PC-3 (cell line): ENCODE measurements at regions not wholly inside any gene's neighbourhood (a gene's known extent, or its start where the extent isn't known, plus 50 kb on each side); places are given as distances from the start of the nearest gene placed in this dataset.

Experiments
- ATAC-seq: fragments of 200-7000 bp; cut with Tn5 transposase; 2 replicates; pipeline ENCODE4 v1.9.1; 2020; ENCODE audit warnings: mild to moderate bottlenecking, moderate library complexity
- BruUV-seq: library from RNA; stranded (reverse); fragments of 400-500 nt; replicated peaks from 2 replicates; lab custom pipeline; 2021; lab: Mats Ljungman, UMichigan
- CTCF ChIA-PET: fragments of 300-600 bp; sonication (Branson Sonifier 250); formaldehyde crosslinking; loops from one replicate; lab custom pipeline; 2022; ENCODE audit warnings: antibody characterized with exemption; lab: Charles Lee
- POLR2A ChIA-PET: fragments of 300-600 bp; sonication (Branson Sonifier 250); formaldehyde crosslinking; loops from one replicate; lab custom pipeline; 2022; ENCODE audit warnings: antibody characterized with exemption; ENCODE audit not compliant: unreplicated experiment; lab: Charles Lee
- DNase-seq: peaks from one replicate; pipeline ENCODE4 v3.0.0-alpha.2; 2015
- H2AFZ ChIP-seq: fragments of 300-600 bp; sonication (generic); 2 replicates; pipeline ENCODE4 v1.6.0; 2016; ENCODE audit warnings: antibody characterized with exemption, low read length
- H3F3A ChIP-seq: fragments of 300-600 bp; sonication (generic); one replicate; pipeline ENCODE4 v1.6.0; 2017; ENCODE audit warnings: antibody characterized with exemption, low read length, control low read depth, mild to moderate bottlenecking; ENCODE audit not compliant: unreplicated experiment
- H3K27ac ChIP-seq: fragments of 300-600 bp; sonication (generic); 2 replicates; pipeline ENCODE4 v1.5.1; 2016; ENCODE audit warnings: mild to moderate bottlenecking, low read length
- H3K27me3 ChIP-seq: fragments of 300-600 bp; sonication (generic); 2 replicates; pipeline ENCODE4 v1.6.1; 2016; ENCODE audit warnings: low read length, mixed read lengths
- H3K36me3 ChIP-seq: fragments of 300-600 bp; sonication (generic); 2 replicates; pipeline ENCODE4 v1.6.1; 2016; ENCODE audit warnings: low read depth, mixed run types, low read length, mixed read lengths
- H3K4me1 ChIP-seq: fragments of 300-600 bp; sonication (generic); 2 replicates; pipeline ENCODE4 v1.5.1; 2016; ENCODE audit warnings: low read length; ENCODE audit not compliant: insufficient read depth
- H3K4me2 ChIP-seq: fragments of 300-600 bp; sonication (generic); 2 replicates; pipeline ENCODE4 v1.6.0; 2016; ENCODE audit warnings: low read length
- H3K4me3 ChIP-seq: fragments of 300-600 bp; sonication (generic); 2 replicates; pipeline ENCODE4 v1.5.1; 2016; ENCODE audit warnings: mild to moderate bottlenecking, low read length, mixed read lengths
- H3K79me2 ChIP-seq: fragments of 300-600 bp; sonication (generic); 2 replicates; pipeline ENCODE4 v1.6.1; 2017; ENCODE audit warnings: low read length, mixed read lengths
- H3K9ac ChIP-seq: fragments of 300-600 bp; sonication (generic); 2 replicates; pipeline ENCODE4 v1.6.0; 2016; ENCODE audit warnings: mild to moderate bottlenecking, low read length
- H3K9me2 ChIP-seq: fragments of 300-600 bp; sonication (generic); replicated peaks from 2 replicates; pipeline ENCODE4 v1.6.1; 2016; ENCODE audit warnings: mixed run types, low read length, mixed read lengths
- H3K9me3 ChIP-seq: fragments of 300-600 bp; sonication (generic); 2 replicates; pipeline ENCODE4 v1.6.1; 2016; ENCODE audit warnings: low read length, mixed read lengths
- H4K20me1 ChIP-seq: fragments of 300-600 bp; sonication (generic); 2 replicates; pipeline ENCODE4 v1.6.1; 2016; ENCODE audit warnings: low read length, mixed read lengths
- CTCF ChIP-seq: fragments of 300-600 bp; sonication (generic); conservative IDR thresholded peaks from 2 replicates; pipeline ENCODE4 v1.5.1; 2017; ENCODE audit warnings: antibody characterized with exemption, low read depth, mild to moderate bottlenecking, low read length
- EZH2 ChIP-seq: fragments of 300-600 bp; sonication (generic); IDR thresholded peaks from one replicate; pipeline ENCODE4 v1.6.1; 2017; ENCODE audit warnings: antibody characterized with exemption, mild to moderate bottlenecking, low read length; ENCODE audit not compliant: unreplicated experiment
- EZH2phosphoT487 ChIP-seq: fragments of 300-600 bp; sonication (generic); IDR thresholded peaks from 2 replicates; pipeline ENCODE4 v1.6.1; 2018; ENCODE audit warnings: mild to moderate bottlenecking, antibody characterized with exemption, low read length, borderline replicate concordance
- intact Hi-C: fragments of 100-400 bp; cut with micrococcal nuclease; formaldehyde crosslinking; loops from 2 replicates; pipeline ENCODE4 v1.9.0; 2023

GRCh38 chr6:119535332-119535731, 185.8 kb upstream of the MAN1A1 start:
- TF ChIP-seq CTCF (no peak), EZH2phosphoT487 (no peak), EZH2 (no peak)
- Histone ChIP-seq H4K20me1 (no peaks in the 10 kb centered on the region), H3K9me3 (no peaks in the 10 kb centered on the region), H3K4me3 (no peak overlapping the region), H3K27me3 (no peaks in the 10 kb centered on the region), H2AFZ (no peak overlapping the region), H3K4me2 (no peak overlapping the region), H3F3A (no peaks in the 10 kb centered on the region), H3K79me2 (no peaks in the 10 kb centered on the region), H3K4me1 (peaks cover 23% of the 10 kb centered on the region), H3K9me2 (no peaks in the 10 kb centered on the region), H3K27ac (no peak overlapping the region), H3K9ac (no peak overlapping the region), H3K36me3 (no peaks in the 10 kb centered on the region)
- BruUV-seq = no TSS peak
- ChIA-PET POLR2A (no interaction called here), CTCF (no interaction called here)
- intact Hi-C loops = no loop called here
- DNase-seq = no peak
- no peak for ATAC-seq

GRCh38 chr6:119533603-119534279, 184.2 kb upstream of the MAN1A1 start:
- no peak overlapping the region for H2AFZ ChIP-seq
- H3K4me2 ChIP-seq = peak overlapping the region; percentile 48
- no peak for TF ChIP-seq EZH2phosphoT487
- no peak for TF ChIP-seq CTCF
- TF ChIP-seq EZH2 = no peak
- peak; percentile 77 for DNase-seq
- peak; percentile 90 for ATAC-seq
- no peaks in the 10 kb centered on the region for H3K36me3 ChIP-seq
- H3K27me3 ChIP-seq = no peaks in the 10 kb centered on the region
- intact Hi-C loops = no loop called here
- H3K27ac ChIP-seq = peak overlapping the region; percentile 58
- ChIA-PET POLR2A (no interaction called here), CTCF (no interaction called here)
- H3F3A ChIP-seq = no peaks in the 10 kb centered on the region
- H4K20me1 ChIP-seq = no peaks in the 10 kb centered on the region
- H3K9ac ChIP-seq = no peak overlapping the region
- no peaks in the 10 kb centered on the region for H3K9me2 ChIP-seq
- BruUV-seq = no TSS peak
- H3K4me3 ChIP-seq = no peak overlapping the region
- H3K9me3 ChIP-seq = no peaks in the 10 kb centered on the region
- no peaks in the 10 kb centered on the region for H3K79me2 ChIP-seq
- H3K4me1 ChIP-seq = peaks cover 20% of the 10 kb centered on the region

GRCh38 chr6:119527231-119527578, 177.6 kb upstream of the MAN1A1 start:
- Histone ChIP-seq H3K27me3 (no peaks in the 10 kb centered on the region), H3K9ac (no peak overlapping the region), H3K79me2 (no peaks in the 10 kb centered on the region), H3K4me1 (no peaks in the 10 kb centered on the region; the same call in 1 of the 2 replicates), H4K20me1 (no peaks in the 10 kb centered on the region), H3K4me2 (no peak overlapping the region), H3K36me3 (no peaks in the 10 kb centered on the region), H3K27ac (no peak overlapping the region), H3K9me2 (no peaks in the 10 kb centered on the region), H3K4me3 (no peak overlapping the region), H3K9me3 (no peaks in the 10 kb centered on the region), H2AFZ (no peak overlapping the region), H3F3A (no peaks in the 10 kb centered on the region)
- no peak; the same call in 1 of the 2 replicates for ATAC-seq
- BruUV-seq = no TSS peak
- no peak for TF ChIP-seq EZH2
- no peak for TF ChIP-seq CTCF
- TF ChIP-seq EZH2phosphoT487 = no peak
- ChIA-PET POLR2A (no interaction called here), CTCF (no interaction called here)
- intact Hi-C loops = no loop called here
- no peak for DNase-seq
